ENCODE measurements at regions not wholly inside any gene's neighbourhood (a gene's known extent, or its start where the extent isn't known, plus 50 kb on each side); places are given as distances from the start of the nearest gene placed in this dataset.

DNA sequence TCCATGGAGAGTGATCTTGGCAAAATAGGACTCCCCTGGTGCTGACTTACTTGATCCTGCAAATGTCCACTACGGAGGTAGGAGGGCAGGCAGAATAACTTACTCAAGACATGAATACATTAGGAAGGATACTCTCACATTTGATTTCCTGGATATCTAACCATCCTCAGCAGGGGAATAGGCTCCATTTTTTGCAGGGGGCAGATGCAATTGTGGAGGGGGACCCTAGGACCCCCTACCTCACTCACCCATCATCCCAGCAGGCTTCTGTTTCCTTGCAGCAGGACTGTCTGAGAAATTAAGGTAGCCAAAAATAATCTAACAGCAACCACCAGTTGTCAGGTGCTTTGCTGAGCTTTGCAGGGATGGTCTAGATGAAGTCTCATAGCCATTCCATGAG is 482.0 kb downstream of the ZNF536 start:
- TF ChIP-seq, protein P1, sequence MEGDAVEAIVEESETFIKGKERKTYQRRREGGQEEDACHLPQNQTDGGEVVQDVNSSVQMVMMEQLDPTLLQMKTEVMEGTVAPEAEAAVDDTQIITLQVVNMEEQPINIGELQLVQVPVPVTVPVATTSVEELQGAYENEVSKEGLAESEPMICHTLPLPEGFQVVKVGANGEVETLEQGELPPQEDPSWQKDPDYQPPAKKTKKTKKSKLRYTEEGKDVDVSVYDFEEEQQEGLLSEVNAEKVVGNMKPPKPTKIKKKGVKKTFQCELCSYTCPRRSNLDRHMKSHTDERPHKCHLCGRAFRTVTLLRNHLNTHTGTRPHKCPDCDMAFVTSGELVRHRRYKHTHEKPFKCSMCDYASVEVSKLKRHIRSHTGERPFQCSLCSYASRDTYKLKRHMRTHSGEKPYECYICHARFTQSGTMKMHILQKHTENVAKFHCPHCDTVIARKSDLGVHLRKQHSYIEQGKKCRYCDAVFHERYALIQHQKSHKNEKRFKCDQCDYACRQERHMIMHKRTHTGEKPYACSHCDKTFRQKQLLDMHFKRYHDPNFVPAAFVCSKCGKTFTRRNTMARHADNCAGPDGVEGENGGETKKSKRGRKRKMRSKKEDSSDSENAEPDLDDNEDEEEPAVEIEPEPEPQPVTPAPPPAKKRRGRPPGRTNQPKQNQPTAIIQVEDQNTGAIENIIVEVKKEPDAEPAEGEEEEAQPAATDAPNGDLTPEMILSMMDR (conservative IDR thresholded peaks at IDR 0.05 in 1 of 2, IDR thresholded peaks at IDR 0.05 in 1 of 2; ENCODE audit: extremely low read depth in 1 of 2, insufficient read depth in 1 of 2, low read depth in 1 of 2, low read length in 2 of 2), result no peak
- no peak for TF ChIP-seq EZH2 (IDR thresholded peaks at IDR 0.05; ENCODE audit: borderline replicate concordance, low read length)

All from mammary epithelial cell (primary cell).